ENCODE measurements at regions not wholly inside any gene's neighbourhood (a gene's known extent, or its start where the extent isn't known, plus 50 kb on each side); places are given as distances from the start of the nearest gene placed in this dataset.

DNA sequence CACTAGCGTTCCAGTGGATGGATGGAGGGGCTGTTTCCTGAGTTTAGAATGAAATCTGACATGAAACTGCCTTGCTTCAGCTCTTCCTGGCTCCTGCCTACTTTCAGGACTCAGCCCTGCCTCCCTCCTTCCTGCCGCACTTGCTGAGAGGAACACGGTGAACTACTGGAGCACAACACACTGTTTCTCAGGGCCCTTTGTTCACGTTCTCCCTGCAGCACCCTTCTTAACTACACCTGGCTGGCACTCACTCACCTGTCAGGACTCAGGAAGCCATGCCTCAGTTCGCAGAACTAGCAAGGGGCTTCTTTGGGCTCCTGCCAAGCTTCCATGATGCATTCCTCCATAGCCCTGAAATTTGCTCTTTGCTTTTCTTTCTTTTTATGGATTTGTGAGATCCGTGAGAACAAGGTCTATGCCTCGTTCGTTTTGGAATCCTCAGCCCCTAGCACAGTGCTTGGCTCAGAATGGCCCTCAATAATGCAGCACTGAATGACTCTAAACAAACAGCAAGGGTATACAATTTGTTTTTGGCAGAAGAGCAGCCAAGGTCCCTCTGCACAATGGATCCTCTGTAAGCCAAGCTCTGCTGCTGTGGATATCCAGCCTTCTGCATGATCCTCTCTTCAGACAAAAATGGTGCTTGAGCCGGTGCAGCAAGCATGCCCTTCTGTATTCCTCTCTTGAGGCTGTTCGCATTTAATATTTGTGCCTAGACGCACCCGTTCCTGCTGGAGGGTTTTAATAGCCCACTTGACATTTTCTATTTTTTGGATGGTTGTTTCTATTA lies 357.0 kb downstream of the TSN start:
- ChIA-PET CTCF (no interaction called here), POLR2A (no interaction called here)
- no peak for DNase-seq (ENCODE audit: extremely low spot score)
- TF ChIP-seq, protein P1, sequence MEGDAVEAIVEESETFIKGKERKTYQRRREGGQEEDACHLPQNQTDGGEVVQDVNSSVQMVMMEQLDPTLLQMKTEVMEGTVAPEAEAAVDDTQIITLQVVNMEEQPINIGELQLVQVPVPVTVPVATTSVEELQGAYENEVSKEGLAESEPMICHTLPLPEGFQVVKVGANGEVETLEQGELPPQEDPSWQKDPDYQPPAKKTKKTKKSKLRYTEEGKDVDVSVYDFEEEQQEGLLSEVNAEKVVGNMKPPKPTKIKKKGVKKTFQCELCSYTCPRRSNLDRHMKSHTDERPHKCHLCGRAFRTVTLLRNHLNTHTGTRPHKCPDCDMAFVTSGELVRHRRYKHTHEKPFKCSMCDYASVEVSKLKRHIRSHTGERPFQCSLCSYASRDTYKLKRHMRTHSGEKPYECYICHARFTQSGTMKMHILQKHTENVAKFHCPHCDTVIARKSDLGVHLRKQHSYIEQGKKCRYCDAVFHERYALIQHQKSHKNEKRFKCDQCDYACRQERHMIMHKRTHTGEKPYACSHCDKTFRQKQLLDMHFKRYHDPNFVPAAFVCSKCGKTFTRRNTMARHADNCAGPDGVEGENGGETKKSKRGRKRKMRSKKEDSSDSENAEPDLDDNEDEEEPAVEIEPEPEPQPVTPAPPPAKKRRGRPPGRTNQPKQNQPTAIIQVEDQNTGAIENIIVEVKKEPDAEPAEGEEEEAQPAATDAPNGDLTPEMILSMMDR (IDR thresholded peaks at IDR 0.05; ENCODE audit: control extremely low read depth, extremely low read depth, low read depth, missing control alignments): no peak

DNA sequence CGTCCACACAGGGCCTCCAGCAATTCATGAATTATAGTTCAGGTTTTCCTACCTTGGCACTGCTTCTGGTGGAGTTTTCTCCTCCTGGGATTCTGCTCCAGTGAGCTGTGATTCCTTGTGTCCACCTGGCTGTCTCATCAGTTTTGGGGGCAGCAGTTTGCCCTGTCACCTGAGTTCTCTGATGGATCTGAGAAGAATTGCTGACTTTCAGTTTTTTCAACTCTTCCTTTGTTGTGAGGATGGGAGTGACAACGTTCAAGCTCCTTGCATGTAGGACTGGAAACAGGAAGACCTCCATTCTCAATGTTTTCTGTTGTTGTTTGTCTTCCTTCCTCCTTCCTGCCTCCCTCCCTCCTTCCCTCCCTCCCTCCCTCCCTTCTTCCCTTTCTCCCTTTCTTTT lies 359.0 kb downstream of the TSN start:
- POLR2A ChIA-PET: no interaction called here
- CTCF ChIA-PET: no interaction called here

GRCh38 chr2:122117371-122117770 lies 361.9 kb downstream of the TSN start:
- DNase-seq (ENCODE audit: extremely low spot score): no peak
- CTCF ChIA-PET: no interaction called here
- TF ChIP-seq, protein P1 (IDR thresholded peaks at IDR 0.05; ENCODE audit: control extremely low read depth, extremely low read depth, low read depth, missing control alignments): no peak
- POLR2A ChIA-PET: no interaction called here

More for the DNA sequence above, 359.0 kb downstream of the TSN start:
- no peak for DNase-seq (ENCODE audit: extremely low spot score)
- TF ChIP-seq, protein P1 (IDR thresholded peaks at IDR 0.05; ENCODE audit: control extremely low read depth, extremely low read depth, low read depth, missing control alignments): no peak

- ChIA-PET POLR2A (no interaction called here), CTCF (no interaction called here)
- TF ChIP-seq, protein P1 (IDR thresholded peaks at IDR 0.05; ENCODE audit: control extremely low read depth, extremely low read depth, low read depth, missing control alignments): no peak
- no peak for DNase-seq (ENCODE audit: extremely low spot score)
Measured at GRCh38 chr2:122129399-122129798, 373.9 kb downstream of the TSN start.

DNA sequence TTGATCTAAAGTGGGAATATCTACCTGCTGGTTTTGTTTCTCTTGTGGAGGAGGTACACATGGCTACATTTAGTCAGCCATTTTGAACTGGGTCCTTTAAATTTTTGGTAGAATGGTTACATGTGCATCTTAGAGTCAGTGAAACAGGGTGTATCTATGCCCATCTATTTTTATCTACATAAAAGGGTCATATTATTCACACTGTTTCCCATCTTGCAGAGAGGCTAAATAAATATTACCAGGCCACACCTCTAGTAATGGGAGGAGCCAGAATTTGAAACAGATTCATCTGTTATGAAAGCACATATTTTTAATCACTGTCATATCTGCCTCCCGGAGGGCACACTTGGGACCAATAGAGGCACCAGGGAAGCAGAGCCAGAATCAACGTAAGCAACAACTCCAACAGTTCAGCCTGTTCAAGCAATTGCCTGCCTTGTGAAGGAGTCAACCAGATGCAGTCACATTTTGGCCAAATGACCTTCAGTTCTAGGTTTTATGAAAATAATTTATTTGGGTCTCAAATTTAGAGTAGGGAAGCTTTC lies 376.8 kb downstream of the TSN start:
- TF ChIP-seq, protein P1 (IDR thresholded peaks at IDR 0.05; ENCODE audit: control extremely low read depth, extremely low read depth, low read depth, missing control alignments): no peak
- POLR2A ChIA-PET: no interaction called here
- CTCF ChIA-PET: interaction anchor here (0.9 to 1.5 kb wide), 2 partner anchors 11 to 17 kb away, joined by 3 read pairs; no protein-coding TSS in a partner anchor
- DNase-seq (ENCODE audit: extremely low spot score): no peak

- ChIA-PET CTCF (no interaction called here), POLR2A (no interaction called here)
- no peak for DNase-seq (ENCODE audit: extremely low spot score)
- TF ChIP-seq, protein P1 (IDR thresholded peaks at IDR 0.05; ENCODE audit: control extremely low read depth, extremely low read depth, low read depth, missing control alignments): no peak
Measured at GRCh38 chr2:122135021-122135937, 379.8 kb downstream of the TSN start.

Measured in GM10248 (cell line).